Duodenal mucosa (tissue), 2 donors: ENCODE measurements at regions not wholly inside any gene's neighbourhood (a gene's known extent, or its start where the extent isn't known, plus 50 kb on each side); places are given as distances from the start of the nearest gene placed in this dataset.
"Not testable (repeated sequence)": the region's sequence is repeated elsewhere in the genome, so short reads cannot be mapped to it uniquely, and the experiment has no call there.

Experiments
- H3K27ac ChIP-seq: one replicate; pipeline ENCODE4 v1.7.0; 2013; ENCODE audit warnings: low read depth, low read length
- H3K27me3 ChIP-seq, 2 donors: one replicate each; pipeline ENCODE4 v1.7.0; 2013; ENCODE audit warnings: low read length in 2 of 2, control low read depth in 1 of 2; ENCODE audit not compliant: insufficient read depth in 2 of 2, control insufficient read depth in 1 of 2
- H3K36me3 ChIP-seq, 2 donors: one replicate each; pipeline ENCODE4 v1.7.0; 2013; ENCODE audit warnings: low read length in 2 of 2, control low read depth in 1 of 2; ENCODE audit not compliant: insufficient read depth in 2 of 2, control insufficient read depth in 1 of 2
- H3K4me1 ChIP-seq, 2 donors: one replicate each; pipeline ENCODE4 v1.7.0; 2013; ENCODE audit warnings: low read length in 2 of 2, control low read depth in 1 of 2; ENCODE audit not compliant: insufficient read depth in 2 of 2, control insufficient read depth in 1 of 2
- H3K4me3 ChIP-seq, 2 donors: one replicate each; pipeline ENCODE4 v1.7.0; 2013; ENCODE audit warnings: low read length in 2 of 2, low read depth in 1 of 2
- H3K9ac ChIP-seq, 2 donors: one replicate each; pipeline ENCODE4 v1.7.0; 2013; ENCODE audit warnings: low read length in 2 of 2, low read depth in 1 of 2
- H3K9me3 ChIP-seq, 2 donors: one replicate each; pipeline ENCODE4 v1.7.0; 2013; ENCODE audit warnings: low read length in 2 of 2, control low read depth in 1 of 2; ENCODE audit not compliant: control insufficient read depth in 1 of 2

DNA sequence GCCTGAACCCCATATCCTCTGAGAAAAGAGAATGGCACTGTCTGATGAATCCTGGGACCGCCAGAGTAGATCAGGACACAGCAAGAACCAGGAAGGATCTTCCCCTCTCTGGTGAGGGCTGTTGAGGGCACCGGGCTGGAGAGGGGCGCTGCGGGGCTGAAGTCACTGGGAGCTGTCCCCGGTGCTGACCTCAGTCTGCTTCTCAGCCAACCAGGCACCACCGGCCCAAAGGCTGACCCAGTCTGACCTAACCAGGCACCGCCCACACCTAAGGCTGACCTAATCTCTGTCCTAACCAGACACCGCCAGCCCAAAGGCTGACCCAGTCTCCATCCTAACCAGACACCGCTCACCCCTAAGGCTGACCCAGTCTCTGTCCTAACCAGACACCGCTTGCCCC, 82.8 kb downstream of the CPZ start:
- no peak overlapping the region for H3K4me3 ChIP-seq
- no peaks in the 10 kb centered on the region for H3K36me3 ChIP-seq
- H3K9me3 ChIP-seq, result no peaks in the 10 kb centered on the region
- H3K9ac ChIP-seq, result no peak overlapping the region
- peaks cover 0 to 10% of the 10 kb centered on the region in 2 donors for H3K27me3 ChIP-seq
- H3K4me1 ChIP-seq, result no peaks in the 10 kb centered on the region
- no peak overlapping the region for H3K27ac ChIP-seq

DNA sequence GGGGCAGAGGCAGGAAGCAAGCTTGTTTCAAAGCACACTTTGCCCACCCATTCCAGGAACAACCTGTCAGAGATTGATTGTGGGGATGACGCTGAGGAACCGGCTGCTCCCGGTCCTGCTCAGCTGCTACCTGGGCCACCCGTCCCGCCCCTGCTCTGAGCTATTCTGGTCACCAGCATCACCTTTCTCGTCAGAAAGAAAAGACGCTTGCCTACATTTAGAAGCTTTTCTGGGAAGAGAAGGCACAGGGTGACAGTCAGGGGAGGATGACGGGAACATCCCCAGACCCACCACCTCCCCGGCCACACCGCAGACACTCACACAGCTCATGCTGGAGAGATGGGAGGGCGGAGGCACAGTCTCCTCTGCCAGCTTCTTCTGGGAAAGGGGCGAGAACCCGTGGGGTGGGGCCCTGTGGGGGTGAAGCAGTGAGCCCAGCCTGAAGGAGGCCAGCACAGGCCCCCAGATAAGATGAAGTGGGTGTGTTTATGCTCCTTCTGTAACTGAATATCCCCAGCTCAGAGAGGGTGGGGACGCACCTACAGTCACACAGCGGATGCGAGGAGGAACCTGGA, 81.8 kb downstream of the CPZ start:
- Histone ChIP-seq H3K27me3 (peaks cover 0 to 6% of the 10 kb centered on the region in 2 donors), H3K4me1 (no peaks in the 10 kb centered on the region), H3K36me3 (no peaks in the 10 kb centered on the region)

DNA sequence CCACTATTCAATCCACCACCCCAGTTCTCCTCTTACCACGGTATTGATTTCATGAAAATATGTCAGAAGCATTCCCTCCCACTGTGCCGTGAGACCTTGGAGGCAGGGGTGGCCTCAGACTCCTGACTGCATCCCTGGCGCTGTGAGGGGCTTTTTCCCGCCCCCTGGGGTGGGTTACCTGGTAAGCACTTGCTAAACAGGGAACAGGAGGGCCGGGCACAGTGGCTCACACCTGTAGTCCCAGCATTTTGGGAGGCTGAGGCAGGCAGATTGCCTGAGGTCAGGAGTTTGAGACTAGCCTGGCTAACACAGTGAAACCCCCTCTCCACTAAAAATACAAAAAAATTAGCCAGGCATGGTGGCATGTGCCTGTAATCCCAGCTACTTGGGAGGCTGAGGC, 80.5 kb downstream of the CPZ start:
- not testable (repeated sequence) for H3K9ac ChIP-seq, H3K4me3 ChIP-seq, H3K27ac ChIP-seq, H3K4me1 ChIP-seq, H3K27me3 ChIP-seq, H3K36me3 ChIP-seq, H3K9me3 ChIP-seq

More for the DNA sequence above, 81.8 kb downstream of the CPZ start:
- Histone ChIP-seq H3K27ac (no peak overlapping the region), H3K4me3 (no peak overlapping the region), H3K9ac (no peak overlapping the region), H3K9me3 (no peaks in the 10 kb centered on the region)

DNA sequence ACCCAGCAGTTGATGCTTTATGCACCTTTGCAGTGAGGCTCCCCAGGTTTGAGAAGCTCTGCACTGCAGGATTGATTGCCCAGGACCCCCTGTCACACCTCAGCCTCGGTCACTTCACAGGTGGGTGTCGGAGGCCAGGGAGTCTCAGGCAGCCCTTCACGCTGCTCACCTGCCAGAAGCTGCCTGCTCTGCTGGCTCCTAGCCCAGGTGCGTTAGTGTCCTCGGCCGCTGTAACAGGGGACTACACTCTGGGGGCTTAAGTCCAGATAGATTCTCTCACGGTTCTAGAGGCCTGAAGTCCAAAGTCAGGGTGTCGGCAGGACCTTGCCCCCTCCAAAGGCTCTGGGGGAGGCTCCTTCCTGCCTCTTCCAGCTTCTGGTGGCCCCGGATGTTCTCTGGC, 79.9 kb downstream of the CPZ start:
- Histone ChIP-seq H3K27me3 (peaks cover 0 to 6% of the 10 kb centered on the region in 2 donors), H3K27ac (no peak overlapping the region), H3K9ac (no peak overlapping the region), H3K36me3 (no peaks in the 10 kb centered on the region), H3K4me1 (no peaks in the 10 kb centered on the region), H3K4me3 (no peak overlapping the region), H3K9me3 (no peaks in the 10 kb centered on the region)

DNA sequence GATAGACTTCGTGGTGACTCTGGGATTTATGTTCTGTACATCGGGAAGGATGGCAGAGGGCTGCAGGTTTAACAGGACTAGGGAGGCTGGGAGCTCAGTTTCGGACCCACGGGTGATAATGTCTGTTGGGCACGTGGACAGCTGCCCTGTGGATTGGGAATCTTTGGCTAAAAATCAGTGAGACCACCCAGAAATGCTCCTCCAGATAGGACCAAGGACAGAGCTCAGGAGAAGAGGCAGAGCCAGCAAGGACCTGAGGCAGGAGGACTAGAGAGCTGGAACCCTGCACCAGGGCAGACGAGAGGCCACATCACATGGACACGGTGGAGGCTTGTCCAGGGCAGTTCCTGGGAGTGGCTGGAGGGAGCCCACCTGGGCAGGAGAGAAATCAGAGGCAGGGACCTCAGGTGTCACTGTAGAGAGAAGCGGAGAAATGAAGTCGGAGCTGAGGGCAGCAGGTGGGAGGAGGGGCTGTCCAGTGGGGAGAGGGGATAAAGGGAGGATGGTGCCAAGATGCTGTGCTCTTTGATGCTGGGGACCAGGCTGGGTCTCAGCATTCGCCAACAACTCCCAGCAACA, 79.2 kb downstream of the CPZ start:
- no peak overlapping the region for H3K27ac ChIP-seq
- H3K4me1 ChIP-seq, result no peaks in the 10 kb centered on the region
- no peaks in the 10 kb centered on the region for H3K9me3 ChIP-seq
- peaks cover 0 to 6% of the 10 kb centered on the region in 2 donors for H3K27me3 ChIP-seq
- H3K9ac ChIP-seq, result no peak overlapping the region
- H3K36me3 ChIP-seq, result no peaks in the 10 kb centered on the region
- H3K4me3 ChIP-seq, result no peak overlapping the region
